ENCODE measurements at regions not wholly inside any gene's neighbourhood (a gene's known extent, or its start where the extent isn't known, plus 50 kb on each side); places are given as distances from the start of the nearest gene placed in this dataset.

DNA sequence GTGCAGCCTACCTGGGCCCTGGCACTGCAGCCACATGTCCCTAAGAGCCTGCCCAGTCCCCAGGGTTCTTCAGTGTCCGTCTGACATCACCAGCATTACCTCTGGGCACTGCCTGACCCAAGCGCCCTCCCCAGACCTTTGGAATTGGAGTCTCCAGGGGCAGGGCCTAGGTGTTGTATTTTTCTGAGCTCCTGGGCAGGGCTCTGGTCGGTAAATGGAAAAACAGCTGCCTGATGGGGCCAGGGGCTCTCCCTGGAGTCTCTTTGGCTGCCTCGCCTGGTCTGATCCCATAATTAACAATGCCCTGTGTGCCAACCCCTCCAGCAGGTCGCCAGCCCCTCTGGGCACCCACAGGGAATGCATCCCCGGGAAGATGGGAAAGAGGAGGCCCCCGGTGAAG, 710.2 kb downstream of the BRD1 start:
- TF ChIP-seq, protein P1, sequence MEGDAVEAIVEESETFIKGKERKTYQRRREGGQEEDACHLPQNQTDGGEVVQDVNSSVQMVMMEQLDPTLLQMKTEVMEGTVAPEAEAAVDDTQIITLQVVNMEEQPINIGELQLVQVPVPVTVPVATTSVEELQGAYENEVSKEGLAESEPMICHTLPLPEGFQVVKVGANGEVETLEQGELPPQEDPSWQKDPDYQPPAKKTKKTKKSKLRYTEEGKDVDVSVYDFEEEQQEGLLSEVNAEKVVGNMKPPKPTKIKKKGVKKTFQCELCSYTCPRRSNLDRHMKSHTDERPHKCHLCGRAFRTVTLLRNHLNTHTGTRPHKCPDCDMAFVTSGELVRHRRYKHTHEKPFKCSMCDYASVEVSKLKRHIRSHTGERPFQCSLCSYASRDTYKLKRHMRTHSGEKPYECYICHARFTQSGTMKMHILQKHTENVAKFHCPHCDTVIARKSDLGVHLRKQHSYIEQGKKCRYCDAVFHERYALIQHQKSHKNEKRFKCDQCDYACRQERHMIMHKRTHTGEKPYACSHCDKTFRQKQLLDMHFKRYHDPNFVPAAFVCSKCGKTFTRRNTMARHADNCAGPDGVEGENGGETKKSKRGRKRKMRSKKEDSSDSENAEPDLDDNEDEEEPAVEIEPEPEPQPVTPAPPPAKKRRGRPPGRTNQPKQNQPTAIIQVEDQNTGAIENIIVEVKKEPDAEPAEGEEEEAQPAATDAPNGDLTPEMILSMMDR (IDR thresholded peaks at IDR 0.05), result no peak
- TF ChIP-seq POLR2A (IDR thresholded peaks at IDR 0.05), result no peak

All from tibial nerve (tissue), 3 donors.